SJCRH30 (cell line): ENCODE measurements at regions not wholly inside any gene's neighbourhood (a gene's known extent, or its start where the extent isn't known, plus 50 kb on each side); places are given as distances from the start of the nearest gene placed in this dataset.
"Not testable (repeated sequence)": the region's sequence is repeated elsewhere in the genome, so short reads cannot be mapped to it uniquely, and the experiment has no call there.

ENCODE experiments used
- DNase-seq, 2 experiments: peaks; one replicate each; pipeline ENCODE4 v3.0.0-alpha.2; 2015 to 2020
- H3K27ac ChIP-seq: fragments of 250-450 bp; sonication (Bioruptor Pico); 2 replicates; pipeline ENCODE4 v1.5.1; 2020; ENCODE audit warnings: mild to moderate bottlenecking, moderate library complexity
- H3K27me3 ChIP-seq: fragments of 250-450 bp; sonication (Bioruptor Pico); 2 replicates; pipeline ENCODE4 v1.5.1; 2020; ENCODE audit warnings: mild to moderate bottlenecking, moderate library complexity
- H3K36me3 ChIP-seq: fragments of 250-450 bp; sonication (Bioruptor Pico); 2 replicates; pipeline ENCODE4 v1.5.1; 2020; ENCODE audit warnings: mild to moderate bottlenecking, moderate library complexity
- H3K4me1 ChIP-seq: fragments of 250-450 bp; sonication (Bioruptor Pico); 2 replicates; pipeline ENCODE4 v1.5.1; 2020; ENCODE audit warnings: mild to moderate bottlenecking, moderate library complexity
- H3K4me3 ChIP-seq: fragments of 250-450 bp; sonication (Bioruptor Pico); 2 replicates; pipeline ENCODE4 v1.5.1; 2020; ENCODE audit warnings: mild to moderate bottlenecking, moderate library complexity
- H3K9me3 ChIP-seq: fragments of 250-450 bp; sonication (Bioruptor Pico); replicated peaks from 2 replicates; pipeline ENCODE4 v1.5.1; 2020; ENCODE audit warnings: mild to moderate bottlenecking, moderate library complexity

DNA sequence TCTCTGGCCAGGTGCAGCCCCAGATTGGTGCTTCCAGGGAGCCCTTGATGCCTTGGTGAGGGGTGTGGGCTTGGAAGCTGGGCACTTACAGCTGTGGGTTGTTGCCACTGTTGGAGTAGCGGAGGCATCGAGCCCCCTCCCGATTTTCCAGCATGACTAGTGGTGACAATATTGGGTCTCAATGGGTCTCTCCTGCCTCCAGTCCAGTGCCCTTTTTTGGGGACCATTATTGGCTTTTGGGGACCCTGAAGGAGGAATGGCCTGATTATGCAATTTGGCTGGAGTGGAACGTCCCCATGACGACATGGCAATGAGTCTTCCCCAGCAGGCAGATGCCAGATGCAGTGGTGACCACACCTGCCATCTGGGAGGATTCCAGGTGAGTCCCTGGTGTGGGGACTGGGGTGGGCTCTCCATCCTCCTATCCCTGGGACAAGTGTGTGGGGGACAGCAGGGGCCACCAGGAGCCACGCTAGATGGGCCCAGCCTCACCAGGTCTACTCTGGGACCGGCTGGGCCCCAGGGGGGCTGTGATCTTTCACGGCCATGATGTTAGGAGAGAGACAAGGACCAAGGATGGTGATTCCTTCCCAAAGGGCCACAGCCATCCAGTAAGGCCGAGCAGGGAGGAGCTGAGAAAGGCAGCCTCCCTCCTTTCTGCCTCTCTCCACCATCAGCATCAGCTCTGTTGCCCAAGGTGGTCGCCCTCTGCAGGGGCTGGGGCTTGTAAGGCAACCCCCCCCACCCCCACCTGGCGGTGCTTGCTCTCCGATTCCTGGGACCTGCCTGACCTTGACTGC, 196.8 kb downstream of the GOLGA6L6 start:
- no peak overlapping the region for H3K27ac ChIP-seq
- H3K4me3 ChIP-seq, result no peak overlapping the region
- no peaks in the 10 kb centered on the region for H3K9me3 ChIP-seq
- no peaks in the 10 kb centered on the region for H3K36me3 ChIP-seq
- 0 out of 2 replicates have a peak, but pooled peaks cover 3% of the 10 kb centered on the region for H3K27me3 ChIP-seq
- H3K4me1 ChIP-seq, result no peaks in the 10 kb centered on the region
- DNase-seq, result peak in 1 of 2 experiments; percentile 4

DNA sequence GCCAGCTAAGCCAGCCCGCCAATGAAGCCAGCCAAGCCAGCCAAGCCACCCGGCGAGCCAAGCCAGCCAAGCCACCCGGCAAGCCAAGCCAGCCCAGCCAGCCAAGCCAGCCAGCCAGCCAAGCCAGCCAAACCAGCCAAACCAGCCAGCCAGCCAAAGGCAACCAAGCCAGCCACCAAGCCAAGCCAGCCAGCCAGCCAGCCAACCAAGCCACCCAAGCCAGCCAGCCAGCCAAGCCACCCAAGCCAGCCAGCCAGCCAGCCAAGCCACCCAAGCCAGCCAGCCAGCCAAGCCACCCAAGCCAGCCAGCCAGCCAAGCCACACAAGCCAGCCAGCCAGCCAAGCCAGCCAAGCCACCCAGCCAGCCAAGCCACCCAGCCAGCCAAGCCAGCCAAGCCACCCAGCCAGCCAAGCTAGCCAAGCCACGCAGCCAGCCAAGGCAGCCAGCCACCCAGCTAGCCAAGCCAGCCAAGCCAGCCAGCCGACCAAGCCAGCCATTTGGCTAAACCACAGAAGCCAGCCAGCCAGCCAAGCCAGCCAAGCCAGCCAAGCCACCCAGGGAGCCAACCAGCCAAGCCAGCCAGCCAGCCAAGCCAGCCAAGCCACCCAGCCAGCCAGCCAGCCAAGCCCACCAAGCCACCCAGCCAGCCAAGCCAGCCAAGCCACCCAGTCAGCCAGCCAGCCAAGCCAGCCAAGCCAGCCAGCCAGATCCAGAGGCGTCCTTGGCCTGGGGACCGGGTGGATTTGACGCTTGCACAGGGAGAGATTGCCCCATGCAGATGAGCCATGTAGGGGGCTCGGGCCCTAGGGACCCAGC, 198.0 kb downstream of the GOLGA6L6 start:
- not testable (repeated sequence) for H3K9me3 ChIP-seq, H3K27me3 ChIP-seq, H3K27ac ChIP-seq, H3K36me3 ChIP-seq, H3K4me1 ChIP-seq, DNase-seq, H3K4me3 ChIP-seq

DNA sequence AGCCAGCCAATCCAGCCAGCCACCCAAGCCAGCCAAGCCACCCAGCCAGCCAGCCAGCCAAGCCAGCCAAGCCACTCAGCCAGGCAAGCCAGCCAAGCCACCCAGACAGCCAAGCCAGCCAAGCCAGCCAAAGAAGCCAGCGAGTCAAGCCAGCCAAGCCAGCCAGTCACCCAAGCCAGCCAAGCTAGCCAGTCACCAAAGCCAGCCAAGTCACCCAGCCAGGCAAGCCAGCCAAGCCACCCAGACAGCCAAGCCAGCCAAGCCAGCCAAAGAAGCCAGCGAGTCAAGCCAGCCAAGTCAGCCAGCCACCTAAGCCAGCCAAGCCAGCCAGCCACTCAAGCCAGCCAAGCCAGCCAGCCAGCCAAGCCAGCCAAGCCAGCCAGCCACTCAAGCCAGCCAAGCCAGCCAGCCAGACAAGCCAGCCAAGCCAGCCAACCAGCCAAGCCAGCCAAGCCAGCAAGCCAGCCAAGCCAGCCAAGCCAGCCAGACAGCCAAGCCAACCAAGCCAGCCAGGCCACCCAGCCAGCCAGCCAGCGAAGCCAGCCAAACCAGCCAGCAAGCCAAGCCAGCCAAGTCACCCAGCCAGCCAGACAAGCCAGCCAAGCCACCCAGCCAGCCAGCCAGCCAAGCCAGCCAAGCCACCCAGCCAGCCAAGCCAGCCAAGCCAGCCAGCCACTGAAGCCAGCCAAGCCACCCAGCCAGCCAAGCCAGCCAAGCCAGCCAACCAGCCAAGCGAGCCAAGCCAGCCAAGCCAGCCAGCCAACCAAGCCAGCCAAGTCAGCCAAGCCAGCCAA, 198.8 kb downstream of the GOLGA6L6 start:
- DNase-seq, H3K4me3 ChIP-seq, H3K4me1 ChIP-seq, H3K36me3 ChIP-seq, H3K27me3 ChIP-seq, H3K9me3 ChIP-seq, H3K27ac ChIP-seq: not testable (repeated sequence)

DNA sequence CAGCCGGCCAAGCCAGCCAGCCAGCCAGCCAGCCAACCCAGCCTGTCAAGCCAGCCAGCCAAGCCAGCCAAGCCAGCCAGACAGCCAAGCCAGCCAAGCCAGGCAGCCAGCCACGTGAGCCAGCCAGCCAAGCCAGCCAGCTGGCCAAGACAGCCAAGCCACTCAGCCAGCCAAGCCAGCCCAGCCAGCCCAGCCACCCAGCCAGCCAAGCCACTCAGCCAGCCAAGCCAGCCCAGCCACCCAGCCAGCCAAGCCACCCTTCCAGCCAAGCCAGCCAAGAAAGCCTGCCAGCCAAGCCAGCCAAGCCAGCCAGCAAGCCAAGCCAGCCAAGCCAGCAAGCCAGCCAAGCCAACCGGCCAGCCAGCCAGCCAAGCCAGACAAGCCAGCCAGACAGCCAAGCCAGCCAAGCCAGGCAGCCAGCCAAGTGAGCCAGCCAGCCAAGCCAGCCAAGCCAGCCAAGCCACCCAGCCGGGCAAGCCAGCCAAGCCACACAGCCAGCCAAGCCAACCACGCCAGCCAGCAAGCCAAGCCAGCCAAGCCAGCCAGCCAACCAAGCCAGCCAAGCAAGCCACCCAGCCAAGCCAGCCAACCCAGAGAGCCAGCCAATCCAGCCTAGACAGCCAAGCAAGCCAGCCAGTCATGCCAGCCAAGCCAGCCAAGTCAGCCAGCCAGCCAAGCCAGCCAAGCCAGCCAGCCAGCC, 199.5 kb downstream of the GOLGA6L6 start:
- Histone ChIP-seq H3K27me3 (no peaks in the 10 kb centered on the region), H3K4me3 (no peak overlapping the region), H3K4me1 (no peaks in the 10 kb centered on the region), H3K9me3 (peaks cover 3% of the 10 kb centered on the region), H3K36me3 (no peaks in the 10 kb centered on the region), H3K27ac (no peak overlapping the region)
- DNase-seq, result peak in 1 of 2 experiments; percentile 1

DNA sequence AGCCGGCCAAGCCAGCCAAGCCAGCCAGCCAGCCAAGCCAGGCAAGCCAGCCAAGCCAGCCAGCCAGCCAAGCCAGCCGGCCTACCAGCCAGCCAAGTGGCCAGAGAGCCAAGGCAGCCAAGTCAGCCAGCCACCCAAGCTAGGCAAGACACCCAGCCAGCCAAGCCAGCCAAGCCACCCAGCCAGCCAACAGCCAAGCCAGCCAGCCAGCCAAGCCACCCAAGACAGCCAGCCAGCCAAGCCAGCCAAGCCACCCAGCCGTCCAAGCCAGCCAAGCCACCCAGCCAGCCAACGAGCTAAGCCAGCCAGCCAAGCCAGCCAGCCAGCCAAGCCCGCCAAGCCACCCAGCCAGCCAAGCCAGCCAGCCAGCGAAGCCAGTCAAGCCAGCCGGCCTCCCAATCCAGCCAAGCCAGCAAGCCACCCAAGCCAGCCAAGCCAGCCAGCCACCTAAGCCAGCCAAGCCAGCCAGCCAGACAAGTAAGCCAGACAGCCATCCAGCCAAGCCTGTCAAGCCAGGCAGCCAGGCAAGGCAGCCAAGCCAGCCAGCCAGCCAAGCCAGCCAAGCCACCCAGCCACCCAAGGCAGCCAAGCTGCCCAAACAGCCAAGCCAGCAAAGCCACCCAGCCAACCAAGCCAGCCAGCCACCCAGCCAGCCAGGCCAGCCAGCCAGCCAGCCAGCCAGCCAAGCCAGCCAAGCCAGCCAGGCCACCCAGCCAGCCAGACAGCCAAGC, 200.5 kb downstream of the GOLGA6L6 start:
- H3K9me3 ChIP-seq, result peaks cover 4% of the 10 kb centered on the region
- H3K36me3 ChIP-seq, result no peaks in the 10 kb centered on the region
- no peaks in the 10 kb centered on the region for H3K4me1 ChIP-seq
- no peak overlapping the region for H3K27ac ChIP-seq
- no peaks in the 10 kb centered on the region for H3K27me3 ChIP-seq
- DNase-seq, result peak in 1 of 2 experiments; percentile 15
- no peak overlapping the region for H3K4me3 ChIP-seq

DNA sequence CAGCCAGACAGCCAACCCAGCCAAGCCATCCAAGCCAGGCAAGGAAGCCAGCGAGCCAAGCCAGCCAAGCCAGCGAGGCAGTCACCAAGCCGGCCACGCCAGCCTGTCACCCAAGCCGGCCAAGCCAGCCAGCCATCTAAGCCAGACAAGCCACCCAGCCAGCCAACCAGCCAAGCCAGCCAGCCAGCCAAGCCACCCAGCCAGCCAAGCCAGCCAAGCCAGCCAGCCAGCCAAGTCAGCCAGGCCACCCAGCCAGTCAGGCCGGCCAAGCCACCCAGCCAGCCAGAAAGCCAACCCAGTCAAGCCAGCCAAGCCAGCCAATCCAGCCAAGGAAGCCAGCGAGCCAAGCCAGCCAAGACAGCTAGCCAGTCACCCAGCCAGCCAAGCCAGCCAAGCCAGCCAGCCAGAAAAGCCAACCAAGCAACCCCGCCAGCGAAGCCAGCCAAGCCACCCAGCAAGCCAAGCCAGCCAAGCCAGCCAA, 201.2 kb downstream of the GOLGA6L6 start:
- Histone ChIP-seq H3K4me3 (no peak overlapping the region), H3K36me3 (no peaks in the 10 kb centered on the region), H3K27ac (no peak overlapping the region), H3K4me1 (no peaks in the 10 kb centered on the region), H3K9me3 (peaks cover 4% of the 10 kb centered on the region), H3K27me3 (no peaks in the 10 kb centered on the region)
- no peak for DNase-seq

DNA sequence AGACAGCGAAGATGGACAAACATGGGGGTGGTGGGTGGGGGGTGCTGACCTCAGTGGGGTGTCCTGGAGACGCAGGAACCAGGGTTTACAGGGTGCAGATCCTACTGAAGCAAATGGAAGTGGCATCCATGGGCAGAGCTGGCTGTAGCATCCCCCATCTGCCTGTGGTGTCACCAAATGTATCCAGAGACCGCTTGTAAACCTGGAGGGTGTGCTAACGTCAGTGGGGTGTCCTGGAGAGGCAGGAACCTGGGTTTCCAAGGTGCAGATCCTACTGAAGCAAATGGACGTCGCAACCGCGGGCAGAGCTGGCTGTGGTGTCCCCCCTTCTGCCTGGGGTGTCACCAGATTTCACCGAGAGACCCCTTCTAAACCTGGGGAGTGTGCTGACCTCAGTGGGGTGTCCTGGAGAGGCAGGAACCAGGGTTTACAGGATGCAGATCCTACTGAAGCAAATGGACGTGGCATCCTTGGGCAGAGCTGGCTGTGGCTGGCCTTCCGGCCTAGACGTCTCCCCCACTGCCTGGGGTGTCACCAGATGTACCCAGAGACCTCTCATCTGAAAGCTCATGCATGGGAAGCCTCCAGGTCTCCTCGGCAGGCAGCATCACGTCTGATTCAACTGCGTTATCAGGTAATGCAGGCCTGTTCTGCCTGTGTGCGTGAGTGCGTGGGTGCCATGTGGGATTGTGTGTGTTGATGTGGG, 202.4 kb downstream of the GOLGA6L6 start:
- not testable (repeated sequence) for H3K9me3 ChIP-seq, H3K27ac ChIP-seq, DNase-seq, H3K4me1 ChIP-seq, H3K27me3 ChIP-seq, H3K36me3 ChIP-seq, H3K4me3 ChIP-seq

DNA sequence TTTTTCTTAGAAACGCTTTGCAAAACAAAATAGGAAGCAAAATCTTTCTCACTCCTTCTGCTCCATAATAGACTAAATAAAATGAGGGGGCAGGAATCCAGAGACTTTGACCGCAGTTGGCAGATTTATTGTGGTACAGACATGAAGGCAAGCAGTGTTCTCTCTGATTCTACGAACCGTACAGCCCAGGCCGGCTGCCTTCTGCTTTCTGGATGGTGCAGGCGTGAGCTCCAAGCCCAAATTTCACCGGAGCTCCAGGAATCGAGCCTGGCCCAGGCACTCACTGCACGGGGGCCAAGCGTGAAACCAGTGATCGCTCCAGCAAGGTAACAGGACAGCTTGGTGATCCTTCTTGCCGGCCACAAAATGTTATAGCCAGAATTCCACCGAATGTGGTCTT, 202.9 kb downstream of the GOLGA6L6 start:
- not testable (repeated sequence) for H3K27me3 ChIP-seq, H3K4me3 ChIP-seq, DNase-seq, H3K9me3 ChIP-seq, H3K36me3 ChIP-seq, H3K4me1 ChIP-seq, H3K27ac ChIP-seq

DNA sequence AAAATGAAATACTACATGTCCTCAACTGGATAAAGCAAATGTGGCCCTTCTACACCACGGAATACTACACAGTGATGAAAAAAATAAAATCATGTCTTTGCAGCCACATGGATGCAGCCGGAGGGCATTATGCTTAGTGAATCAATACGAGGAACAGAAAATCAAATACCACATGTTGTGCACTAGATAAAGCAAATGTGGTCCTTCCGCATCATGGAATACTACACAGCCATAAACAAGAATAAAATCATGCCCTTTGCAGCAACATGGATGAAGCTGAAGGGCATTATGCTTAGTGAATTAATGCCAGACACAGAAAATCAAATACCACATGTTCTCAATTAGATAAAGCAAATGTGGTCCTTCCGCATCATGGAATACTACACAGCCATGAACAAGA, 204.4 kb downstream of the GOLGA6L6 start:
- H3K27me3 ChIP-seq, H3K9me3 ChIP-seq, H3K36me3 ChIP-seq, H3K4me3 ChIP-seq, H3K27ac ChIP-seq, H3K4me1 ChIP-seq, DNase-seq: not testable (repeated sequence)

DNA sequence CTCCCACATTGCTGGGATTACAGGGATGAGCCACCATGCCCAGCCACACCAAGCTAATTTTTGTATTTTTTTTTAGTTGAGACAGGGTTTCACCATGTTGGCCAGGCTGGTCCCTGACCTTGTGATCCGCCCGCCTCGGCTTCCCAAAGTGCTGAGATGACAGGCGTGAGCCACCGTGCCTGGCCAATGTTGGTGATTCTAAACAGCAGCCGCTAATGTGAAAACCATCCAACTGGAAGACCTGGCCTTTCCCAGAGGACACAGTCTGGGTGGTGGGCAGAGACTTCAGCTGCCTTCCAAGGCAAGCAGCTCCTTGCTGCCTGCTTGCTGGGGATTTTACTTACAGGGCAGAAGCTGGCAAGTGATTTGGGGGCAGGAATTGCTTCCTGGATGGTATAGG, 207.1 kb downstream of the GOLGA6L6 start:
- not testable (repeated sequence) for DNase-seq, H3K27me3 ChIP-seq

DNA sequence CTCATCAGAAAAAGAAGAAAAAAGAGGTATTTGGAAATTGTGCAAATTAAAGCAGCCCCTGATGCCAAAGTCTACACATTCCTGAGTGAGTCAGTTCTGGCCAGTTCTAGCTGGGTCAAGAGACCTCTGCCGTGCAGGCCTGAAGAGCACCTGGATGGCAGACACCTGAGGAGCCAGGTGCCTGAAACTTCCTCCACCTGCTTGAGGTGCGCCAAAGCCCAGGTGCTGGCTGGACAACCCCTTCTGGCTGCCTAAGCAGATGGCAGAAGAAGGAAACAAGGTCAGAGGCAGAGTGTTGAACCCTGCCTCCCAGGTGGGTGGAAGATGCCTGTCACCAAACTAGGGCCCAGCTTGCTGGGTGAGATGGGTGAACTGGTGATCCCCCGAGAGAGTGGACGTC, 215.8 kb downstream of the GOLGA6L6 start:
- H3K4me1 ChIP-seq, H3K9me3 ChIP-seq, H3K4me3 ChIP-seq, DNase-seq, H3K27me3 ChIP-seq, H3K36me3 ChIP-seq, H3K27ac ChIP-seq: not testable (repeated sequence)

More for the DNA sequence above, 207.1 kb downstream of the GOLGA6L6 start:
- not testable (repeated sequence) for H3K27ac ChIP-seq, H3K4me3 ChIP-seq, H3K36me3 ChIP-seq, H3K9me3 ChIP-seq, H3K4me1 ChIP-seq

DNA sequence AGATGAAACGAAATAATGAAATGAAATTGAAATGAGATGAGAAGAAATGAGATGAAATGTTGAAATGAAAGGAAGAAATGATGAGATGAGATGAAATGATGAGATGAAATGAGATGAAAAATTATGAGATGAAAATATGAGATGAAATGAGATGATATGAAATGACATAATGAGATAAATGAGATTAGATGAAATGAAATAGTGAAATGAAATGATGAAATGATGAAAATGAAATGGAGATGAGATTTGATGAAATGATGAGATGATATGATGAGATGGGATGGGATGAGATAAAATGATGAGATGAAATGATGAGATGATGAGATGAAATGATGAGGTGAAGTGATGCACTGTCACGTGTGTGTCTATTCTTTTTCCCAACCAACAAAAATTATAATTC, 224.5 kb downstream of the GOLGA6L6 start:
- not testable (repeated sequence) for H3K27me3 ChIP-seq, DNase-seq, H3K9me3 ChIP-seq, H3K27ac ChIP-seq, H3K36me3 ChIP-seq, H3K4me3 ChIP-seq, H3K4me1 ChIP-seq

DNA sequence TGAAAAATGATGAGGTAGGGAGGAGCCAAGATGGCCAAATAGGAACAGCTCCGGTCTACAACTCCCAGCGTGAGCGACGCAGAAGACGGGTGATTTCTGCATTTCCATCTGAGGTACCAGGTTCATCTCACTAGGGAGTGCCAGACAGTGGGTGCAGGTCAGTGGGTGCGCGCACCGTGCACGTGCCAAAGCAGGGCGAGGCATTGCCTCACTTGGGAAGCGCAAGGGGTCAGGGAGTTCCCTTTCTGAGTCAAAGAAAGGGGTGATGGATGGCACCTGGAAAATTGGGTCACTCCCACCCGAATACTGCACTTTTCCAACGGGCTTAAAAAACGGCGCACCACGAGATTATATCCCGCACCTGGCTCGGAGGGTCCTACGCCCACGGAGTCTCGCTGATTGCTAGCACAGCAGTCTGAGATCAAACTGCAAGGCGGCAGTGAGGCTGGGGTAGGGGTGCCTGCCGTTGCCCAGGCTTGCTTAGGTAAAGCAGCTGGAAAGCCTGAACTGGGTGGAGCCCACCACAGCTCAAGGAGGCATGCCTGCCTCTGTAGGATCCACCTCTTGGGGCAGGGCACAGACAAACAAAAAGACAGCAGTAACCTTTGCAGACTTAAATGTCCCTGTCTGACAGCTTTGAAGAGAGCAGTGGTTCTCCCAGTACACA, 230.5 kb downstream of the GOLGA6L6 start:
- H3K27ac ChIP-seq, H3K27me3 ChIP-seq, DNase-seq, H3K4me3 ChIP-seq, H3K9me3 ChIP-seq, H3K4me1 ChIP-seq, H3K36me3 ChIP-seq: not testable (repeated sequence)
